HG03378 (cell line): ENCODE measurements at regions not wholly inside any gene's neighbourhood (a gene's known extent, or its start where the extent isn't known, plus 50 kb on each side); places are given as distances from the start of the nearest gene placed in this dataset.
"Not testable (repeated sequence)": the region's sequence is repeated elsewhere in the genome, so short reads cannot be mapped to it uniquely, and the experiment has no call there.

ENCODE experiments used
- ATAC-seq: cut with Tn5 transposase; IDR thresholded peaks from one replicate; pipeline ENCODE4 v1.9.1; 2021; ENCODE audit warnings: mild to moderate bottlenecking, moderate library complexity; ENCODE audit not compliant: unreplicated experiment

- ATAC-seq: no peak
Measured at GRCh38 chr2:176790468-176790867, 422.1 kb upstream of the HNRNPA3 start.

DNA sequence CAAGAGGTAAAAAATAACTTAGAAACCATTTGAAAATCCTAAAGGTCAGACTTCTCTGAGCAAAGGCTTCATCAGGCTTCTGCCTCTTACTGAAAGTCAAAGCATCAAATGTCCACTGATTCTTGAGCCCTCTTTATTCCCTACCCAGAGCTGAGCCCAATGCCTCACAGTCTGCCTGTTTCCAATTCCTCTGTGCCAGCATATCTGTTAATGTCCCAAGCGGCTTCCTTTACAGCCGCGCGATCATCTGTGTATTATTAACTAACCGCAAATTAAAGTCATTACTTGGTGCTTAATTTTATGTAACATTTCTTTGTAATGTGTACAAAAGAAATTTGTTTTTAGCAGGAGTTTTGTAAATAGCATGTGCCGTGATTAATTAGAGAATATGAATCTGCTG is 418.8 kb upstream of the HNRNPA3 start:
- ATAC-seq: no peak

DNA sequence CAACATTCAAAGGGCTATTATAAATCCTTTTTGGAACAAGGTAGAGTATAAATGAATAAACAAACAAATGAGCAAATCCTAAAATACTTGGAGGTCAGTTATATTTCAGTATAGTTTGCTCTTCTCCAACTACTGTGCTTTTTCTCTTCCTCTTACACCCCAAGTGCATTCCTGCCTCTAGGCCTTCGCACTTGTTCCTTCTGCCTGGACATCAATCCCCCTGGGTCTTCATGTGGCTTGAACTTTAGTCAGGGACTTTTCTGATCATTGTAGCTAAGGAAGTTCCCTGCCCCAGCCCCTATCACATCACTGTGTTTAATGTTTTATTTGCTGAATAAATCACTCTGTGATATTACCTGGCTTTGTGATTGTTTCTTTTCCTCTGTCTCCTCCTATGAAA is 418.2 kb upstream of the HNRNPA3 start:
- ATAC-seq: no peak

DNA sequence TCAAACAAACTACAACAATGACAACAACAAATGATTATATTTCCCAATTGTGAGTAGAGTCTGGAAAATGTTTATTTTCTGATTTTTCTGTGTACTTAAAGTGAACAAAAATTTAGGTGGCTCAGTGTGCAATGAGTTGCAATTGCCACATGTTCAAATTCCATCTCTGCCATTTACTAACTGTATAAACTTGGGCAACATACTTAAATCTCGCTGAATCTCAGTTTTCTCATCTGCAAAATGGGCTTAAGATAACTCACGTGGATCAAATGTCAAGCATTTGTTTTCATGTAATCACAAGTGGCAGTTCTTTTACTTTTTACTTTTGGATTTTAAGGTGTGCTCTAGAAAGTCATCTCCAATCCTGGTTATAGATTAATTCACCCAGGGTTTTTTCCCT is 416.8 kb upstream of the HNRNPA3 start:
- ATAC-seq: no peak

- not testable (repeated sequence) for ATAC-seq
Measured at GRCh38 chr2:176796677-176797076, 415.9 kb upstream of the HNRNPA3 start.

DNA sequence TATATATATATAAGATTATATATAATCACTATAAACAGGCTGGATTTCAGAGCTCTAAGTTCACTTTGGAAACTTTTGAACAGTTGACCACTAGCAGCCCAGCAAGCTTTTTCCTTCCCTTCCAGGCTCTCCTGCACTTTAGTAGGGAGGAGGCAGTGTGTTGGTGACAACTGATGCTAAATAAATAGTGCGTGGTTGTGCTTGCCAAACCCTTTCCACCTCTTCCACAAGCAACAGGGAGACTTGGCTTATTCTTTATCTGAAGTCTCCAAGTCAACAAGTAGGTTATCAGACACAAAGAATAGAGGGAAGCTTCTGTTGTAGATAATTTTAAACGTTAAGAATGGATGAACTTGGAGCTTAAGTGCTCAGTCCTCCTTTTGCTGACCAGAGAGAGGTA is 408.2 kb upstream of the HNRNPA3 start:
- no peak for ATAC-seq

DNA sequence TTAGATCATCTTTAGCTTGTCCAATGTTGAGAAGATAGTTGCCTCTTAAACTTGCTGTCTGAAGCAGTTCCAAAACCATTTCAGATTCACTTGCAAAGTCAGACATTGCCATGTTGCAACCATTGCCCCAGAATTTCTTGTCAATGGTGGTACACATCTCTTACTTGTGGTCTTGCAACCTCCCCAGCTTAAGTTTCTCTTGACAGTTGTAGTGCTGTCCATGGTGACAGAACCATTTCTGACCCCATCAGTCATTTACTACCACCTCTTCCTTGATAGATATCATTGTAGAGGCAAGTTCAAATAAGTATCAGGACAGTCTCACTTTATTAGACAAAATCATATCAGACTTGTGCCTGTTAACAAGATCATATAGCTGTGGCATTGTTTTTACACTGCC is 407.2 kb upstream of the HNRNPA3 start:
- no peak for ATAC-seq

- no peak for ATAC-seq
Measured at GRCh38 chr2:176812246-176812775, 400.3 kb upstream of the HNRNPA3 start.

- no peak for ATAC-seq
Measured at GRCh38 chr2:176813156-176813555, 399.4 kb upstream of the HNRNPA3 start.

DNA sequence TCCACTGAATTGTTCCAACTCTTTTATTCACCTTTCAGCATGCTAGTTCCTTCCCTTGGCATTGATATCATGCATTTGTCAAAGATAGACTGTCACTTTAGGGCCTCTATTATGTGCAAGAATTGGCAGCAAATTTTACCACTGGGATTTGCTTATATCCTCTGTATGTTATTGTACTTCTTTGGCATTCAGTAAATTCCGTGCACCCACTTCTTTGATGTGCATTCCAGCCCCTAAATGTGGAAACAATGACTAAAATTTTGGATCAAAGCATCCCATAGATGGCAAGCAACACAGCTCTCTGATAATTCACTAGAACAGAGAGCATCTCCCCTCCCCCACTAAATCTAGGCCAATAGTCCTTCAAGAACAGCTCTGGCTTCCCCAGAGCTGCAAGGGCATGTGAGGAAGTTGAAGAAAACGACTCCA is 399.0 kb upstream of the HNRNPA3 start:
- no peak for ATAC-seq

GRCh38 chr2:176814274-176814673 is 398.3 kb upstream of the HNRNPA3 start:
- ATAC-seq: no peak

DNA sequence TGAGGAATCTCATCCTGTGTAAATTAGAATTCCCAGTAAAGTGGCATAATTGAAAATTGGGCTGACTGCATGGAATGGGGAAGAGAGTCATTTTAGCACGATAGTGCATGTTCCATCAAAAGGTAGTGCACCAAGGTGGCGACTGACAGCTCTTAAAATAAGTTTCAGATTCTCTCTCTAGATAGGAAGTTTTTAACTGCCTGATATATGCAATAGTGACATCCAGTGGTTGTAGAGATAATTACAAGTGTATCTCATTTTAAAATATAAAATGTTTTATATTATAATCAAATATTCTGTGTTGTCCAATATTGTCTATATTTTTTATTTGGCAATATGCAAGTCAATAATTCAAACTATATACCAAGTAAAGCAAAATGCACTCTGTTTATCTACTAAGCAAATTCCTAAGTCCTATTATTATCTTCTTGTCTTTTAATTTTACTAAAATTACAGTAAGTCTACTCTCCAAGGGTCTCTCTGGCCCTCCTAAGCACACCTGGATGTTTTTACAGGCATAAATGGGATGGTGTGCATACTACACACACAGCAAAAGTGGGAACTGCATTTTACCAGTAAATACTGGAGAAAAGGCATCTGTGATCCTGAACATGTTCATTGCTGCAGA is 397.7 kb upstream of the HNRNPA3 start:
- ATAC-seq: no peak

- ATAC-seq: no peak
Measured at GRCh38 chr2:176817061-176817565, 395.5 kb upstream of the HNRNPA3 start.

DNA sequence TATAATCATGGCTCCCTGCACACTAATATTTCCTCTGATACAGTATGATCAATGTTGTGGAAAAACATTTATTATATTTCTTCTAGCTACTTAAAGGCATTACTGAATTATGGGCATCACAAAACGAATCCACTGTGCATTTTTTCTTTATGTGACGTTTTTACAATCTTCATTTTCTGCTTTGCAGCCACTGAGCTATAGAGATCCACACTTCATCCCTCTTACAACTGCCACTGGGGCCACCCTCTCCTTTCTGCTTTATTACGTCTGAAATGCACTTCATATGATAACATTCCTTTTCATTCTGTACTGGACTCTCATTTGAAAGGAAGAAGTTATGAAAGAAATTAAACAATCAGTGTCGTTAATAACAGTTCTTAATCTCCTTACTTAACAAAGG is 394.5 kb upstream of the HNRNPA3 start:
- ATAC-seq: no peak

- no peak for ATAC-seq
Measured at GRCh38 chr2:176818617-176819016, 394.0 kb upstream of the HNRNPA3 start.

- no peak for ATAC-seq
Measured at GRCh38 chr2:176819306-176819705, 393.3 kb upstream of the HNRNPA3 start.

GRCh38 chr2:176820371-176820932 is 392.1 kb upstream of the HNRNPA3 start:
- ATAC-seq: no peak

DNA sequence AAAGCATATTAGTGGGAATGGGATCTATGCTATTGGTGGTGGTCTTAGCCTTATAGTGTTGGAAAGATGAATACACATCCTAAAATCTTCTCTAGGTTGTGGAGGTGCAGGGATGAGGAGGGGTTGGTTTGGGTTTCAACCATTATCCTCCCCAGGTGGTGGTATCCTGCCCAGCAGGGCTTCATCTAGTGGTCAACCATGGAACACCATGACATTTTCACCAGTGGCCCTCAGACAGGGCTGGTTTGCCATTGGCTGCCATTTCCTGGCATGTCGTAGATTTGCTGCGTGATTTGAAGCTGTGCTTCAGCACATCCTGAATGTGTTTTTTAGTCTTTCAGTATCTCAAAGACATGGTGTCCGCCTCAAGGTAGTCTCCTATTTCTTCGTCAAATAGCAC is 391.2 kb upstream of the HNRNPA3 start:
- no peak for ATAC-seq

DNA sequence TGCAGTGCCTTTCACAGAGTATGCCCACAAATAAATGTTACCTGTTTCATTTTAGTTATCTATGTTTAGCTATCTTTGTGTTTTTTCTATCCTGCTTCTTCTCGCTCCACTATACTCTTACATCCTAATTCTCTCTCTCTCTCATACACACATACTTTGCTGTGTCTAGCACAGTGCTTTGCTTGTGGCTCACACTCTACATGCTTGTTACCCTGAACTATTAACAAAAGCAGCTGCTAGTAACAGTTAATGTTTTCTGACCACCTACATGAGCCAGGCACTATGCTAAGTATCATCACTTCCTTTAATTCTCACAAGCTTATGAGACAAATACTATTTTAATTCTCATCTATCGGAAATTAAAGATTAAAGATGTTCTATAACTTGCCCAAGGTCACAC is 390.5 kb upstream of the HNRNPA3 start:
- no peak for ATAC-seq

DNA sequence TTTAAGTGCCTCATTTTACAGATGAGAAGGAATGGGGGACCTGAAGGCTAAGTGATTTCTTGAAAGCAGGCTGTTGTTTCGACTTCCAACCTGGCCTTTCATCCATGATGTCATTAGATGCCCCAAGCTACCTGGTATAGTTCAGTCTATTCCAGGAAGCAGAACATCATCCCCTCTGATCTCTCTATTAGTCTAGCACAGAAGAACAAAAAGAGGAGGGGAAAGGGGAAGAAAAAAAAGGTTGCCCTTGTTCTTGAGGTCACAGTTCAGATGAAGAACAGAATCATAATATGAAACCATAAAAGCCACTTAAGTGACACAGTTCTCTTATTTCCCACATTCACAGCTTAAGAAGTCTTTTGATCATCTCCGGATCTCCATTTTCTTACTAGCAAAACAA is 386.2 kb upstream of the HNRNPA3 start:
- ATAC-seq: no peak

DNA sequence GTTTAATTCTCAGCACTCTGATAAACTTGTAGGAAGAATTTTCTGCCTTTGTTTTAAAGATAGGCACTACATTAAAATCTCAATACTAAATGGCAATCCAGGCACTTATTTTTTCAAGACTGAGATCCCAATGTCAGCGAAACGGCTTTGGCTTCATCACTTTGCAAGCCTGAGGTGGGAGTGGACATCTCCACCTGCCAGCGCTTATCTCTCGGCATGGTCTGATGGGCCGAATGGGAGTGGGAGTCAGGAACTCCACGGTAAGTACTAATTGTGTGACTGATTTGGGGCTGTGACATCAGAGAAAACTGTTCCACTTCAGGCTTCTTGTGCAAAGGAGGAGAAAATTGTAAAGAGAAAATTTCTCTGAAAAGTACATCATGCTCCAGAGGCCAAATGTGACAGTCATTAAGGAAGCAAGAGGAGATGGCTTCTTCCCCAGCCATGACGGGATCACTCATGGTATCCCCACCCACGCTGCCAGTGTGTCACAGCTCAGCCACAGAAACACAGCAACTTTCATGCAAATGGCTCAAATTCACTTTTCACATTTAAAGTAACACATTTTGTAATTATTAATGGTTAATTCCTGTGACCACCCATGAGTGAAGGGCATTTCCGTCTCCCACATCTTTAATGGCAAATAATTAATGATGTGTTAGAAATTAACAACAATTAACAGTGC is 385.5 kb upstream of the HNRNPA3 start:
- ATAC-seq: no peak

DNA sequence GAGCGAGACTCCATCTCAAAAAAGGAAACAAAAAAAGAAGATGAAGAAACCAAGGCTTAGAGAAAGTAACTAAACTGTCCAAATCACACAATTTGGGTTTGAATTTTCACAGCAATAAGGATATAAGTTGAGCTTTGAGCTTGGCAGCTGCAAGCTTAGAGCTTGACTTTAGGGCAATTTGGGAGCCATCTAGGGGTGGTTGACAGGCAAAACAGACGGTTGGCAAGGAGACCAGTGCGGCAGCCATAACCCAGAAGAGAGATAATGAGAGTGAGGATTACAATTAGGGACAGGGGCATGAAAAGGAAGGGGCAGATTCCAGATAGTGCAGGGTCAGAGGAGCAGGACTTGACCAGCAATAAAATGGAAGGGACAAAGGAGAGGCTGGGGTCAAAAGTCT is 382.2 kb upstream of the HNRNPA3 start:
- no peak for ATAC-seq
